ENCODE measurements at regions not wholly inside any gene's neighbourhood (a gene's known extent, or its start where the extent isn't known, plus 50 kb on each side); places are given as distances from the start of the nearest gene placed in this dataset.

- ChIA-PET POLR2A (interaction anchor here (0.6 kb wide), 1 partner anchor 137 kb away, joined by 3 read pairs; no protein-coding TSS in a partner anchor), CTCF (ENCODE audit: unreplicated experiment) (no interaction called here)
- Histone ChIP-seq H2AFZ (ENCODE audit: low read length) (peak overlapping the region; percentile 75), H3K36me3 (ENCODE audit: insufficient read depth, low read length) (no peaks in the 10 kb centered on the region), H3K9me3 (ENCODE audit: low read length) (no peaks in the 10 kb centered on the region), H3K4me1 (ENCODE audit: insufficient read depth, low read length, poor library complexity, severe bottlenecking) (peaks cover 25% of the 10 kb centered on the region), H3K79me2 (ENCODE audit: insufficient read depth, low read depth, low read length) (no peaks in the 10 kb centered on the region), H4K20me1 (ENCODE audit: insufficient read depth, low read length) (no peaks in the 10 kb centered on the region), H3K9me2 (ENCODE audit: insufficient read depth, low read length) (no peaks in the 10 kb centered on the region), H3K27ac (ENCODE audit: low read depth, low read length, poor library complexity, severe bottlenecking) (no peak overlapping the region), H3K4me2 (ENCODE audit: low read length) (peak overlapping the region; percentile 26; the same call in 1 of the 2 replicates), H3K4me3 (ENCODE audit: low read depth, low read length, poor library complexity, severe bottlenecking) (no peak overlapping the region)
- intact Hi-C loops (cut with micrococcal nuclease; ENCODE audit: unreplicated experiment) = no loop called here
- TF ChIP-seq EZH2phosphoT487 (IDR thresholded peaks at IDR 0.05; ENCODE audit: borderline replicate concordance, low read depth, low read length) = no peak
- TF ChIP-seq, protein P1, sequence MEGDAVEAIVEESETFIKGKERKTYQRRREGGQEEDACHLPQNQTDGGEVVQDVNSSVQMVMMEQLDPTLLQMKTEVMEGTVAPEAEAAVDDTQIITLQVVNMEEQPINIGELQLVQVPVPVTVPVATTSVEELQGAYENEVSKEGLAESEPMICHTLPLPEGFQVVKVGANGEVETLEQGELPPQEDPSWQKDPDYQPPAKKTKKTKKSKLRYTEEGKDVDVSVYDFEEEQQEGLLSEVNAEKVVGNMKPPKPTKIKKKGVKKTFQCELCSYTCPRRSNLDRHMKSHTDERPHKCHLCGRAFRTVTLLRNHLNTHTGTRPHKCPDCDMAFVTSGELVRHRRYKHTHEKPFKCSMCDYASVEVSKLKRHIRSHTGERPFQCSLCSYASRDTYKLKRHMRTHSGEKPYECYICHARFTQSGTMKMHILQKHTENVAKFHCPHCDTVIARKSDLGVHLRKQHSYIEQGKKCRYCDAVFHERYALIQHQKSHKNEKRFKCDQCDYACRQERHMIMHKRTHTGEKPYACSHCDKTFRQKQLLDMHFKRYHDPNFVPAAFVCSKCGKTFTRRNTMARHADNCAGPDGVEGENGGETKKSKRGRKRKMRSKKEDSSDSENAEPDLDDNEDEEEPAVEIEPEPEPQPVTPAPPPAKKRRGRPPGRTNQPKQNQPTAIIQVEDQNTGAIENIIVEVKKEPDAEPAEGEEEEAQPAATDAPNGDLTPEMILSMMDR (conservative IDR thresholded peaks at IDR 0.05; ENCODE audit: low read length) = no peak
- no peak for DNase-seq (ENCODE audit: low spot score)
- BruUV-seq (replicated peaks) = no TSS peak
Observed at GRCh38 chr7:40965774-40966173, 737.1 kb downstream of the INHBA start.

- no peaks in the 10 kb centered on the region for H4K20me1 ChIP-seq (ENCODE audit: insufficient read depth, low read length)
- peaks cover 25% of the 10 kb centered on the region for H3K4me1 ChIP-seq (ENCODE audit: insufficient read depth, low read length, poor library complexity, severe bottlenecking)
- intact Hi-C loops (cut with micrococcal nuclease; ENCODE audit: unreplicated experiment) = no loop called here
- no peaks in the 10 kb centered on the region for H3K36me3 ChIP-seq (ENCODE audit: insufficient read depth, low read length)
- H3K4me3 ChIP-seq (ENCODE audit: low read depth, low read length, poor library complexity, severe bottlenecking) = no peak overlapping the region
- no peaks in the 10 kb centered on the region for H3K9me3 ChIP-seq (ENCODE audit: low read length)
- peak overlapping the region; percentile 51 for H3K4me2 ChIP-seq (ENCODE audit: low read length)
- DNase-seq (ENCODE audit: low spot score) = peak; percentile 50
- no peak for TF ChIP-seq EZH2phosphoT487 (IDR thresholded peaks at IDR 0.05; ENCODE audit: borderline replicate concordance, low read depth, low read length)
- TF ChIP-seq, protein P1 (conservative IDR thresholded peaks at IDR 0.05; ENCODE audit: low read length) = no peak
- ChIA-PET POLR2A (interaction anchor here (0.6 kb wide), 1 partner anchor 137 kb away, joined by 3 read pairs; no protein-coding TSS in a partner anchor), CTCF (ENCODE audit: unreplicated experiment) (no interaction called here)
- BruUV-seq (replicated peaks) = no TSS peak
- peak overlapping the region; percentile 58 for H3K27ac ChIP-seq (ENCODE audit: low read depth, low read length, poor library complexity, severe bottlenecking)
- no peaks in the 10 kb centered on the region for H3K79me2 ChIP-seq (ENCODE audit: insufficient read depth, low read depth, low read length)
- H2AFZ ChIP-seq (ENCODE audit: low read length) = peak overlapping the region; percentile 75; the same call in 1 of the 2 replicates
- H3K9me2 ChIP-seq (ENCODE audit: insufficient read depth, low read length) = no peaks in the 10 kb centered on the region
Observed at GRCh38 chr7:40965016-40965415, 737.9 kb downstream of the INHBA start.

GRCh38 chr7:40964610-40965009 is 738.3 kb downstream of the INHBA start:
- Histone ChIP-seq H3K79me2 (ENCODE audit: insufficient read depth, low read depth, low read length) (no peaks in the 10 kb centered on the region), H3K9me2 (ENCODE audit: insufficient read depth, low read length) (no peaks in the 10 kb centered on the region), H3K4me1 (ENCODE audit: insufficient read depth, low read length, poor library complexity, severe bottlenecking) (peaks cover 25% of the 10 kb centered on the region), H3K4me2 (ENCODE audit: low read length) (peak overlapping the region; percentile 51), H3K36me3 (ENCODE audit: insufficient read depth, low read length) (no peaks in the 10 kb centered on the region), H3K27ac (ENCODE audit: low read depth, low read length, poor library complexity, severe bottlenecking) (peak overlapping the region; percentile 58), H3K4me3 (ENCODE audit: low read depth, low read length, poor library complexity, severe bottlenecking) (no peak overlapping the region), H2AFZ (ENCODE audit: low read length) (peak overlapping the region; percentile 75; the same call in 1 of the 2 replicates), H3K9me3 (ENCODE audit: low read length) (no peaks in the 10 kb centered on the region), H4K20me1 (ENCODE audit: insufficient read depth, low read length) (no peaks in the 10 kb centered on the region)
- TF ChIP-seq EZH2phosphoT487 (IDR thresholded peaks at IDR 0.05; ENCODE audit: borderline replicate concordance, low read depth, low read length) = no peak
- TF ChIP-seq, protein P1 (conservative IDR thresholded peaks at IDR 0.05; ENCODE audit: low read length) = no peak
- CTCF ChIA-PET (ENCODE audit: unreplicated experiment) = no interaction called here
- peak; percentile 39 for DNase-seq (ENCODE audit: low spot score)
- POLR2A ChIA-PET = no interaction called here
- intact Hi-C loops (cut with micrococcal nuclease; ENCODE audit: unreplicated experiment) = no loop called here
- no TSS peak for BruUV-seq (replicated peaks)
